Spleen (tissue), 7 donors: ENCODE measurements at regions not wholly inside any gene's neighbourhood (a gene's known extent, or its start where the extent isn't known, plus 50 kb on each side); places are given as distances from the start of the nearest gene placed in this dataset.
A peak's percentile ranks its signal among the peaks of the same experiment; 100 is the strongest.

ENCODE experiments used
- POLR2A ChIP-seq, 3 donors: fragments of 450-650 bp; IDR thresholded peaks; one replicate each; pipeline ENCODE4 v1.5.1; 2017; ENCODE audit warnings: antibody characterized with exemption in 3 of 3, mild to moderate bottlenecking in 1 of 3
- TF ChIP-seq, protein P1 (sequence below), 11 experiments: fragments of 200-600 bp in 7 of 11; fragments of 450-650 bp in 4 of 11; sonication (generic) in 4 of 11; IDR thresholded peaks in 8 of 11; conservative IDR thresholded peaks in 3 of 11; 1 replicate in 7 of 11; 2 replicates in 4 of 11; pipeline versions ENCODE4 v1.4.0 to v1.8.0; 2016 to 2021; ENCODE audit warnings: antibody characterized with exemption in 11 of 11, inconsistent platforms in 4 of 11, mild to moderate bottlenecking in 1 of 11
- donor health status: DM: no; HTN: no; CAD: no; lungs with moderate emphysema.
- donor health status: DM: no; HTN: no; CAD: no.
- donor health status: DM: no; HTN: no; CAD: no.

DNA sequence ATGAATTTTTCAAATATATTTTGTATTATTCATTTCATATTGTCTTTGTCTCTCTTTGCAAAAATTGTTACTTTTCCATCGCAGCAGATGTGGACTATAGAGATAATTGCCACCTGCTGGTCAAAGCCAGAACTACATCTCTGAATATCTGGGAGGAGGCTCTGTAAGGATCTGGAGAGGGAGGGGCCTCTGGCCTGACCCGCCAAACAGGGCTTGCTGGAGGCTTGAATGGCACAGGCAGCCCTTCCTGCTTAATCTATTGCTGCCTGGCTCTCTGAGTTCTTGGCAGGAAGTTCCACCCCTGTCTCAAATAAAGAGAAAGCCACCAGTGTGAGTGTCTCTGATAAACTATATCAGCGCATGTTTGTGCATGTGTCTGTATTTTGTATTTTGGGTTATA, 132.4 kb downstream of the ZMAT1 start:
- TF ChIP-seq, protein P1, sequence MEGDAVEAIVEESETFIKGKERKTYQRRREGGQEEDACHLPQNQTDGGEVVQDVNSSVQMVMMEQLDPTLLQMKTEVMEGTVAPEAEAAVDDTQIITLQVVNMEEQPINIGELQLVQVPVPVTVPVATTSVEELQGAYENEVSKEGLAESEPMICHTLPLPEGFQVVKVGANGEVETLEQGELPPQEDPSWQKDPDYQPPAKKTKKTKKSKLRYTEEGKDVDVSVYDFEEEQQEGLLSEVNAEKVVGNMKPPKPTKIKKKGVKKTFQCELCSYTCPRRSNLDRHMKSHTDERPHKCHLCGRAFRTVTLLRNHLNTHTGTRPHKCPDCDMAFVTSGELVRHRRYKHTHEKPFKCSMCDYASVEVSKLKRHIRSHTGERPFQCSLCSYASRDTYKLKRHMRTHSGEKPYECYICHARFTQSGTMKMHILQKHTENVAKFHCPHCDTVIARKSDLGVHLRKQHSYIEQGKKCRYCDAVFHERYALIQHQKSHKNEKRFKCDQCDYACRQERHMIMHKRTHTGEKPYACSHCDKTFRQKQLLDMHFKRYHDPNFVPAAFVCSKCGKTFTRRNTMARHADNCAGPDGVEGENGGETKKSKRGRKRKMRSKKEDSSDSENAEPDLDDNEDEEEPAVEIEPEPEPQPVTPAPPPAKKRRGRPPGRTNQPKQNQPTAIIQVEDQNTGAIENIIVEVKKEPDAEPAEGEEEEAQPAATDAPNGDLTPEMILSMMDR (IDR thresholded peaks at IDR 0.05 in 8 of 11, conservative IDR thresholded peaks at IDR 0.05 in 3 of 11), result peak; percentile 62 to 88 (median 80)
- no peak for TF ChIP-seq POLR2A (IDR thresholded peaks at IDR 0.05)
